ENCODE measurements at regions not wholly inside any gene's neighbourhood (a gene's known extent, or its start where the extent isn't known, plus 50 kb on each side); places are given as distances from the start of the nearest gene placed in this dataset.

DNA sequence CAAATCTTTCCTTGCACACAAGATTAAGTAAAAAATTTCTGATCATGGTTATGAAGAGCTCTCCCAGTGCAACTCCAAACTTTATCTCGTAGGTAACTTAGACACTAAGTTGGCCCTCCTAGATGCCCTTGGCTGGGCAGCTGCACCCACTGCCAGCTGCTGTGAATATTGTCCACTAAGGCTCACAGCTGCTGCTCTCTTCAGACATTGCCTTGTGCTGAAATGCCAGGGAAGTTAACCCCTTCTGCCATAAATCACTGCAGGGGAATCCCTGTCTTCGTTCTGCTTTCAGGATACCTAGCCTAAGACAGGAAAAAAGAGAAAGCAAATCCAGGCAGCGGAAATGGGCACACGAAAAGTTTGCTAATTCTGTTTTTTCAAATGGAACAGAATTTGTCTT lies 106.4 kb downstream of the IRX5 start:
- TF ChIP-seq POLR2A (IDR thresholded peaks at IDR 0.05; ENCODE audit: low read depth, low read length): no peak
- no peak for TF ChIP-seq CTCF (conservative IDR thresholded peaks at IDR 0.05; ENCODE audit: low read depth, low read length)
- no peak for TF ChIP-seq MXI1 (IDR thresholded peaks at IDR 0.05; ENCODE audit: borderline replicate concordance, low read depth, low read length)
- no peak for TF ChIP-seq BHLHE40 (IDR thresholded peaks at IDR 0.05; ENCODE audit: low read depth, low read length)
- TF ChIP-seq, protein P1, sequence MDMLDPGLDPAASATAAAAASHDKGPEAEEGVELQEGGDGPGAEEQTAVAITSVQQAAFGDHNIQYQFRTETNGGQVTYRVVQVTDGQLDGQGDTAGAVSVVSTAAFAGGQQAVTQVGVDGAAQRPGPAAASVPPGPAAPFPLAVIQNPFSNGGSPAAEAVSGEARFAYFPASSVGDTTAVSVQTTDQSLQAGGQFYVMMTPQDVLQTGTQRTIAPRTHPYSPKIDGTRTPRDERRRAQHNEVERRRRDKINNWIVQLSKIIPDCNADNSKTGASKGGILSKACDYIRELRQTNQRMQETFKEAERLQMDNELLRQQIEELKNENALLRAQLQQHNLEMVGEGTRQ (IDR thresholded peaks at IDR 0.05; ENCODE audit: low read depth, low read length): no peak

Measured in IMR-90 (cell line).